ENCODE measurements at regions not wholly inside any gene's neighbourhood (a gene's known extent, or its start where the extent isn't known, plus 50 kb on each side); places are given as distances from the start of the nearest gene placed in this dataset.

- H3K4me3 ChIP-seq, result no peak overlapping the region
Observed at GRCh38 chr13:21798181-21798580, 127.3 kb downstream of the FGF9 start.

GRCh38 chr13:21799671-21800070 lies 128.8 kb downstream of the FGF9 start:
- H3K36me3 ChIP-seq, result no peaks in the 10 kb centered on the region
- no peaks in the 10 kb centered on the region for H3K4me1 ChIP-seq (ENCODE audit: control insufficient read depth in 1 of 2, low read depth in 2 of 2)
- ATAC-seq (ENCODE audit: insufficient number of reproducible peaks, low FRiP score, low read depth) (no peak), DNase-seq (ENCODE audit: low spot score) (no peak)
- TF ChIP-seq CTCF (IDR thresholded peaks at IDR 0.05), result no peak
- no peak overlapping the region for H3K27ac ChIP-seq
- no peaks in the 10 kb centered on the region for H3K27me3 ChIP-seq (replicated peaks; ENCODE audit: insufficient read depth)
- H3K9me3 ChIP-seq, result no peaks in the 10 kb centered on the region
- no peak overlapping the region for H3K4me3 ChIP-seq

More at GRCh38 chr13:21798181-21798580, 127.3 kb downstream of the FGF9 start:
- no peak for ATAC-seq (ENCODE audit: insufficient number of reproducible peaks, low FRiP score, low read depth)
- Histone ChIP-seq H3K27me3 (replicated peaks; ENCODE audit: insufficient read depth) (no peaks in the 10 kb centered on the region), H3K27ac (no peak overlapping the region), H3K36me3 (no peaks in the 10 kb centered on the region), H3K9me3 (no peaks in the 10 kb centered on the region), H3K4me1 (ENCODE audit: control insufficient read depth in 1 of 2, low read depth in 2 of 2) (no peaks in the 10 kb centered on the region)
- no peak for DNase-seq (ENCODE audit: low spot score)
- TF ChIP-seq CTCF (IDR thresholded peaks at IDR 0.05), result no peak

- H3K27ac ChIP-seq, result no peak overlapping the region
- H3K4me3 ChIP-seq, result no peak overlapping the region
- no peaks in the 10 kb centered on the region for H3K4me1 ChIP-seq (ENCODE audit: control insufficient read depth in 1 of 2, low read depth in 2 of 2)
- H3K9me3 ChIP-seq, result no peaks in the 10 kb centered on the region
- no peak for TF ChIP-seq CTCF (IDR thresholded peaks at IDR 0.05)
- ATAC-seq (ENCODE audit: insufficient number of reproducible peaks, low FRiP score, low read depth), result no peak
- H3K27me3 ChIP-seq (replicated peaks; ENCODE audit: insufficient read depth), result no peaks in the 10 kb centered on the region
- H3K36me3 ChIP-seq, result no peaks in the 10 kb centered on the region
- DNase-seq (ENCODE audit: low spot score), result no peak
Observed at GRCh38 chr13:21800837-21801616, 130.2 kb downstream of the FGF9 start.

- H3K27ac ChIP-seq, result no peak overlapping the region
- no peaks in the 10 kb centered on the region for H3K36me3 ChIP-seq
- no peaks in the 10 kb centered on the region for H3K9me3 ChIP-seq
- TF ChIP-seq CTCF (IDR thresholded peaks at IDR 0.05), result no peak
- no peak overlapping the region for H3K4me3 ChIP-seq
- no peak for ATAC-seq (ENCODE audit: insufficient number of reproducible peaks, low FRiP score, low read depth)
- no peaks in the 10 kb centered on the region for H3K27me3 ChIP-seq (replicated peaks; ENCODE audit: insufficient read depth)
- H3K4me1 ChIP-seq (ENCODE audit: control insufficient read depth in 1 of 2, low read depth in 2 of 2), result no peaks in the 10 kb centered on the region
- DNase-seq (ENCODE audit: low spot score), result no peak
Observed at GRCh38 chr13:21805733-21806132, 134.9 kb downstream of the FGF9 start.

- Histone ChIP-seq H3K9me3 (no peaks in the 10 kb centered on the region), H3K27ac (no peak overlapping the region), H3K4me3 (no peak overlapping the region), H3K4me1 (ENCODE audit: control insufficient read depth in 1 of 2, low read depth in 2 of 2) (no peaks in the 10 kb centered on the region), H3K27me3 (replicated peaks; ENCODE audit: insufficient read depth) (no peaks in the 10 kb centered on the region), H3K36me3 (no peaks in the 10 kb centered on the region)
- no peak for TF ChIP-seq CTCF (IDR thresholded peaks at IDR 0.05)
- DNase-seq (ENCODE audit: low spot score), result no peak
- ATAC-seq (ENCODE audit: insufficient number of reproducible peaks, low FRiP score, low read depth), result no peak
Observed at GRCh38 chr13:21812192-21812626, 141.3 kb downstream of the FGF9 start.
